Gastroesophageal sphincter (tissue), 3 donors: ENCODE measurements at regions not wholly inside any gene's neighbourhood (a gene's known extent, or its start where the extent isn't known, plus 50 kb on each side); places are given as distances from the start of the nearest gene placed in this dataset.

Source experiments
- POLR2A ChIP-seq, 2 donors: fragments of 450-650 bp; IDR thresholded peaks; one replicate each; pipeline ENCODE4 v1.6.1; 2017; ENCODE audit warnings: antibody characterized with exemption in 2 of 2, mild to moderate bottlenecking in 2 of 2, moderate library complexity in 1 of 2
- POLR2AphosphoS5 ChIP-seq: sonication (generic); formaldehyde crosslinking; IDR thresholded peaks from one replicate; pipeline ENCODE4 v1.6.1; 2017; ENCODE audit warnings: antibody characterized with exemption
- TF ChIP-seq, protein P1 (sequence below), 4 experiments: fragments of 200-600 bp in 2 of 4; fragments of 450-650 bp in 2 of 4; sonication (generic) in 1 of 4; IDR thresholded peaks; one replicate each; pipeline ENCODE4 v1.5.1; 2017 to 2019; ENCODE audit warnings: antibody characterized with exemption in 4 of 4, mild to moderate bottlenecking in 2 of 4, moderate library complexity in 2 of 4

DNA sequence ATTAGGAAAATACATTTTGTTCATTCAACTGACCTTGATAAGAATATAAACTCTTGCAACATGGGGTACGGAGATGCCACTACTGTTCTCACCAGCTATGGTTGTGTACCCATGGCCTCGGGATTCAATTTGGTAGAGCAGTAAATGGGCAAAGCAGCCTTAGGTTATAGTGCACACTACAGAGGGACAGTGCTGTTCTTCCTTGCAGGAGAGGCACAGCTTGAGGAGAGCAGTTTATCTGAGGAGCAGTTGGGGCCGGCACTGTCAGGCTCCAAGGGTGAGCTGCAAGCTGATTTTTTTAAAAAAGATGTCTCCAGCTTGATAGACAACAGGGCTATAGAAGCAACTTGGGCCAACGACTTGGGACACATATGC lies 82.4 kb downstream of the SLC35B3 start:
- TF ChIP-seq, protein P1, sequence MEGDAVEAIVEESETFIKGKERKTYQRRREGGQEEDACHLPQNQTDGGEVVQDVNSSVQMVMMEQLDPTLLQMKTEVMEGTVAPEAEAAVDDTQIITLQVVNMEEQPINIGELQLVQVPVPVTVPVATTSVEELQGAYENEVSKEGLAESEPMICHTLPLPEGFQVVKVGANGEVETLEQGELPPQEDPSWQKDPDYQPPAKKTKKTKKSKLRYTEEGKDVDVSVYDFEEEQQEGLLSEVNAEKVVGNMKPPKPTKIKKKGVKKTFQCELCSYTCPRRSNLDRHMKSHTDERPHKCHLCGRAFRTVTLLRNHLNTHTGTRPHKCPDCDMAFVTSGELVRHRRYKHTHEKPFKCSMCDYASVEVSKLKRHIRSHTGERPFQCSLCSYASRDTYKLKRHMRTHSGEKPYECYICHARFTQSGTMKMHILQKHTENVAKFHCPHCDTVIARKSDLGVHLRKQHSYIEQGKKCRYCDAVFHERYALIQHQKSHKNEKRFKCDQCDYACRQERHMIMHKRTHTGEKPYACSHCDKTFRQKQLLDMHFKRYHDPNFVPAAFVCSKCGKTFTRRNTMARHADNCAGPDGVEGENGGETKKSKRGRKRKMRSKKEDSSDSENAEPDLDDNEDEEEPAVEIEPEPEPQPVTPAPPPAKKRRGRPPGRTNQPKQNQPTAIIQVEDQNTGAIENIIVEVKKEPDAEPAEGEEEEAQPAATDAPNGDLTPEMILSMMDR (IDR thresholded peaks at IDR 0.05): no peak
- TF ChIP-seq POLR2A (IDR thresholded peaks at IDR 0.05) (no peak), POLR2AphosphoS5 (no peak)
